Retinal pigment epithelial cell (primary cell): ENCODE measurements at regions not wholly inside any gene's neighbourhood (a gene's known extent, or its start where the extent isn't known, plus 50 kb on each side); places are given as distances from the start of the nearest gene placed in this dataset.
"Not testable (repeated sequence)": the region's sequence is repeated elsewhere in the genome, so short reads cannot be mapped to it uniquely, and the experiment has no call there.

ENCODE experiments used
- DNase-seq: peaks from one replicate; pipeline ENCODE4 v3.0.0-alpha.2; 2010; ENCODE audit warnings: low read depth
- H3K4me3 ChIP-seq: 2 replicates; pipeline ENCODE4 v1.5.1; 2011; ENCODE audit warnings: mild to moderate bottlenecking, low read length, control low read depth, moderate library complexity
- TF ChIP-seq, protein P1 (sequence below): conservative IDR thresholded peaks from 2 replicates; pipeline ENCODE4 v1.5.1; 2011; ENCODE audit warnings: low read depth, low read length, control low read depth, inconsistent platforms

GRCh38 chr2:176423819-176424218 is 154.6 kb downstream of the MTX2 start:
- no peak for DNase-seq
- no peak overlapping the region for H3K4me3 ChIP-seq
- TF ChIP-seq, protein P1, sequence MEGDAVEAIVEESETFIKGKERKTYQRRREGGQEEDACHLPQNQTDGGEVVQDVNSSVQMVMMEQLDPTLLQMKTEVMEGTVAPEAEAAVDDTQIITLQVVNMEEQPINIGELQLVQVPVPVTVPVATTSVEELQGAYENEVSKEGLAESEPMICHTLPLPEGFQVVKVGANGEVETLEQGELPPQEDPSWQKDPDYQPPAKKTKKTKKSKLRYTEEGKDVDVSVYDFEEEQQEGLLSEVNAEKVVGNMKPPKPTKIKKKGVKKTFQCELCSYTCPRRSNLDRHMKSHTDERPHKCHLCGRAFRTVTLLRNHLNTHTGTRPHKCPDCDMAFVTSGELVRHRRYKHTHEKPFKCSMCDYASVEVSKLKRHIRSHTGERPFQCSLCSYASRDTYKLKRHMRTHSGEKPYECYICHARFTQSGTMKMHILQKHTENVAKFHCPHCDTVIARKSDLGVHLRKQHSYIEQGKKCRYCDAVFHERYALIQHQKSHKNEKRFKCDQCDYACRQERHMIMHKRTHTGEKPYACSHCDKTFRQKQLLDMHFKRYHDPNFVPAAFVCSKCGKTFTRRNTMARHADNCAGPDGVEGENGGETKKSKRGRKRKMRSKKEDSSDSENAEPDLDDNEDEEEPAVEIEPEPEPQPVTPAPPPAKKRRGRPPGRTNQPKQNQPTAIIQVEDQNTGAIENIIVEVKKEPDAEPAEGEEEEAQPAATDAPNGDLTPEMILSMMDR, result no peak

GRCh38 chr2:176424746-176425145 is 155.5 kb downstream of the MTX2 start:
- no peak overlapping the region for H3K4me3 ChIP-seq
- TF ChIP-seq, protein P1, result no peak
- DNase-seq, result no peak

GRCh38 chr2:176427549-176427948 is 158.3 kb downstream of the MTX2 start:
- no peak overlapping the region for H3K4me3 ChIP-seq
- TF ChIP-seq, protein P1, result no peak
- no peak for DNase-seq

- not testable (repeated sequence) for H3K4me3 ChIP-seq
Measured at GRCh38 chr2:176428944-176429469, 159.8 kb downstream of the MTX2 start.

GRCh38 chr2:176432434-176432833 is 163.2 kb downstream of the MTX2 start:
- no peak overlapping the region for H3K4me3 ChIP-seq
- no peak for DNase-seq
- TF ChIP-seq, protein P1, result no peak

More at GRCh38 chr2:176428944-176429469, 159.8 kb downstream of the MTX2 start:
- not testable (repeated sequence) for DNase-seq

DNA sequence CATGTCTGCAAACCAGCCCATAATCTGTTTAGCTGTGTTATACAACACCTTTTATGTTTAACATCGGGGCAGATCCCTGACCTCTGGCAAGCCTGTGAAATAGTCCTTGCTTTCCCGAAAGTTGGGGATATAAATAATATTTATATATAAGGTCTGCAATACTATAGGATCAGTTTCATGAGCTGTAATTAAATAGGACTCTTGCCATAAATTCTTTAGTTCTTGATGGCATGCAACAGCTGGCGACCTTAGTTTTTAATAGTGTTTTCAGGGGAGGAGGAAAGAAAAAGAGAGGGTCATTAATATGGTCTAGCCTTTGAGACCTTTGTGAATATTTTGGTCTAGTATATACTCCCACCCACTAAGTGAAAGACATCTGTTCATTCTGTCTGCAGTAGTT is 166.5 kb downstream of the MTX2 start:
- DNase-seq, result no peak
- TF ChIP-seq, protein P1, result no peak

DNA sequence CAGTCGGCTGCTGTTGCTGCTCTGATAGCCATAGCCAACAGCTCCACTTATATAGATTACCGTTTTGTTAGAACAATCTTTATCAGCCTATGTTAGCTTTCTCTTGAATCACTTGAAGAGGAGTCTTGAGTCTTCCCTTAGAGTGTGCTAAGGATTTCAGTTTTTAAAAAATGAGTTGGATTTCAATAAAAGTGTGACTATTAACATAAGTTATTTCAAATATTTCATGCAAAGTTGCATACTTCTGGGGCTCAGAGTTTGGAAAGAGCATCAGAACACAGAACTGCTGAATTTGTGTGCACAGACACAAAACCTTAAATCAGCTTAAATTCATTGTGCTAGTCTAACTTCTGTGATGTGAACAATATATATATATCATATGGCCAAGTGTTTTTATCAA is 174.7 kb downstream of the MTX2 start:
- TF ChIP-seq, protein P1, result no peak
- no peak overlapping the region for H3K4me3 ChIP-seq
- no peak for DNase-seq

More for the DNA sequence above, 166.5 kb downstream of the MTX2 start:
- H3K4me3 ChIP-seq, result no peak overlapping the region
